Coronary artery (tissue), 2 donors: ENCODE measurements at regions not wholly inside any gene's neighbourhood (a gene's known extent, or its start where the extent isn't known, plus 50 kb on each side); places are given as distances from the start of the nearest gene placed in this dataset.
A peak's percentile ranks its signal among the peaks of the same experiment; 100 is the strongest.

Source experiments
- DNase-seq: peaks from one replicate; pipeline ENCODE4 v3.0.0-alpha.2; 2017; ENCODE audit warnings: low spot score
- H3K27ac ChIP-seq, 2 donors: fragments of 200-600 bp; sonication (generic); one replicate each; pipeline ENCODE4 v1.5.1; 2016 to 2019
- H3K4me3 ChIP-seq: fragments of 200-600 bp; sonication (generic); 2 replicates; pipeline ENCODE4 v1.5.1; 2016; ENCODE audit warnings: mild to moderate bottlenecking, moderate library complexity
- TF ChIP-seq, protein P1 (sequence below): fragments of 200-600 bp; sonication (generic); IDR thresholded peaks from one replicate; pipeline ENCODE4 v1.5.1; 2019; ENCODE audit warnings: antibody characterized with exemption

GRCh38 chr13:105796081-105796480 lies 739.4 kb downstream of the EFNB2 start:
- TF ChIP-seq, protein P1, sequence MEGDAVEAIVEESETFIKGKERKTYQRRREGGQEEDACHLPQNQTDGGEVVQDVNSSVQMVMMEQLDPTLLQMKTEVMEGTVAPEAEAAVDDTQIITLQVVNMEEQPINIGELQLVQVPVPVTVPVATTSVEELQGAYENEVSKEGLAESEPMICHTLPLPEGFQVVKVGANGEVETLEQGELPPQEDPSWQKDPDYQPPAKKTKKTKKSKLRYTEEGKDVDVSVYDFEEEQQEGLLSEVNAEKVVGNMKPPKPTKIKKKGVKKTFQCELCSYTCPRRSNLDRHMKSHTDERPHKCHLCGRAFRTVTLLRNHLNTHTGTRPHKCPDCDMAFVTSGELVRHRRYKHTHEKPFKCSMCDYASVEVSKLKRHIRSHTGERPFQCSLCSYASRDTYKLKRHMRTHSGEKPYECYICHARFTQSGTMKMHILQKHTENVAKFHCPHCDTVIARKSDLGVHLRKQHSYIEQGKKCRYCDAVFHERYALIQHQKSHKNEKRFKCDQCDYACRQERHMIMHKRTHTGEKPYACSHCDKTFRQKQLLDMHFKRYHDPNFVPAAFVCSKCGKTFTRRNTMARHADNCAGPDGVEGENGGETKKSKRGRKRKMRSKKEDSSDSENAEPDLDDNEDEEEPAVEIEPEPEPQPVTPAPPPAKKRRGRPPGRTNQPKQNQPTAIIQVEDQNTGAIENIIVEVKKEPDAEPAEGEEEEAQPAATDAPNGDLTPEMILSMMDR: no peak
- H3K4me3 ChIP-seq: no peak overlapping the region

DNA sequence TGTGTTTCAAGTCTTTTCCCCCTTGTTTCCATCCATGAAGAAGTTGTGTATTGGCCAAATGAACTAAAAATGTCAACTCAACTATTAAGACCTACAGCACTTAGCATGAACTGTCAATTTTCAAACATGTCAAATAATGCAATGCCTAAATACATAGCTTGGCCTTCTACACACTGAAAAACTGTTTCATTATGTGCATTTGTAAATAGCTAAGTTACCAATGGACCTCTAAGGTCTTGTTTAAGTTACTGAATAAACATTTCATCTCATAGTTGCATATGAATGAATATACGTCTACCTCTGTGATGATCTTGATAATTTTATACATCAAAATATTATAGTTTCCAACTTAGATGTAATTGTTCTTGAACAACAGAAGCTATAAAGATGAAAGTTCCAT lies 744.5 kb downstream of the EFNB2 start:
- Histone ChIP-seq H3K27ac (no peak overlapping the region), H3K4me3 (no peak overlapping the region)
- TF ChIP-seq, protein P1: no peak
- no peak for DNase-seq

More at GRCh38 chr13:105796081-105796480, 739.4 kb downstream of the EFNB2 start:
- no peak for DNase-seq
- H3K27ac ChIP-seq: no peak overlapping the region

GRCh38 chr13:105788530-105788929 lies 746.9 kb downstream of the EFNB2 start:
- TF ChIP-seq, protein P1: no peak
- DNase-seq: no peak
- H3K27ac ChIP-seq: no peak overlapping the region

GRCh38 chr13:105787632-105788031 lies 747.8 kb downstream of the EFNB2 start:
- no peak for DNase-seq
- peak overlapping the region; percentile 26 for H3K4me3 ChIP-seq
- peak overlapping the region in 1 of 2 donors; percentile 21 for H3K27ac ChIP-seq
- TF ChIP-seq, protein P1: no peak

More at GRCh38 chr13:105788530-105788929, 746.9 kb downstream of the EFNB2 start:
- no peak overlapping the region for H3K4me3 ChIP-seq

DNA sequence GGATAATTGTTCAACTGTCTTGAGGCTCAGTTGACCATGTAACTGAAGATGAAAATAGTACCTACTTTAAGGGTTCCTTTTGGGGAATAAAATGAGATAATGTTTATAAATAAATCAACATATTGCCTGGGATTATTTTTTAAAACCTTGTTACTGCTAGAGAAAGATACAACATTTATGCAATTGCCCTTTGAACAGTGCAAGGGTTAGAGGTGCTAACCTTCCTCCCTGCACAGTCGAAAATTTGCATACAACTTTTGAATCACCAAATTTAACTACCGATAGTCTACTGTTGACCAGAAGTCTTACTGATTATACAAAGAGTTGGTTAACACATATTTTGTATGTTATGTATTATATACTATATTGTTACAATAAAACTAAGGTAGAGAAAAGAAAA lies 750.0 kb downstream of the EFNB2 start:
- no peak overlapping the region for H3K27ac ChIP-seq
- H3K4me3 ChIP-seq: no peak overlapping the region
- no peak for DNase-seq
- TF ChIP-seq, protein P1: no peak

DNA sequence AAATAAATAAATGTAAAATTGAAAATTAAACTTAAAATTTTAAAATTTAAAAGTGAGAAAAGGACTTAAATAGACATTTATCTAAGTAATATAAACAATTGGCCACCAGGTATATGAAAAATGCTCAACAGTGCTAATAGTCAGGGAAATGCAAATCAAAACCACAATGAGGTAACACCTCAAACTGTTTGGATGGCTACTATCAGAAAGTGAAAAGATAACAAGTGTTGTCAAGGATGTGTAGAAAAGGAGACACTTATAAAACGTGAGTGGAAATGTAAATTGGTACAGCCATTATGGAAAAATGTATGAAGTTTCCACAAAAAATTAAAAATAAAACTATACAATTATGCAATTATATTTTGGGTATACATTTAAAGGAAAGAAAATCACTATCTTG lies 752.2 kb downstream of the EFNB2 start:
- no peak overlapping the region for H3K4me3 ChIP-seq
- no peak for DNase-seq
- H3K27ac ChIP-seq: no peak overlapping the region
- TF ChIP-seq, protein P1: no peak

DNA sequence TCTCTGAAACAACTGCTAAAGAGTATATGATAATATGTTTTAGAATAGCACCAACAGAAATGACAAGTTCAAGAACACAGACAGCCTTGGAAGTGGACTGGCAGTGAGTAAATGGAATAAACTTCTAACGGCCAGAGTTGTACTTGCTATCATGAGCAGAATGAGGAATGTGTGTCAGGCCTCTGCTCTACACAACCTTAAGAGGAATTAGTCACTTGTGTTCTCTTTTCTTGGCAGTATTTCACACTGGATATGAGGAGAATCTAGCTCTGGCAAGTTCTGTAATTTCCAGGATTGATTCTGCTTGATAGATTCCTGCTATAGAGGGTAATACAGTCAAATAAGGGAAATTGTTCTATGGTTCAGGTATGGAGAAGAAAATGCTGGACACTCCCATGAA lies 757.3 kb downstream of the EFNB2 start:
- no peak overlapping the region for H3K4me3 ChIP-seq
- DNase-seq: no peak
- H3K27ac ChIP-seq: no peak overlapping the region
- TF ChIP-seq, protein P1: no peak
